Epithelial cell of proximal tubule (primary cell): ENCODE measurements at regions not wholly inside any gene's neighbourhood (a gene's known extent, or its start where the extent isn't known, plus 50 kb on each side); places are given as distances from the start of the nearest gene placed in this dataset.
A peak's percentile ranks its signal among the peaks of the same experiment; 100 is the strongest.

Experiments
- DNase-seq: peaks from one replicate; pipeline ENCODE4 v3.0.0-alpha.2; 2011; ENCODE audit warnings: low read depth
- H3K4me3 ChIP-seq: 2 replicates; pipeline ENCODE4 v1.5.1; 2011; ENCODE audit warnings: low read depth, mild to moderate bottlenecking, low read length
- CTCF ChIP-seq: conservative IDR thresholded peaks from 2 replicates; pipeline ENCODE4 v1.5.1; 2012; ENCODE audit warnings: low read depth, mild to moderate bottlenecking, low read length

GRCh38 chr3:84522893-84523292 lies 435.9 kb upstream of the CADM2 start:
- no peak overlapping the region for H3K4me3 ChIP-seq
- no peak for DNase-seq
- no peak for TF ChIP-seq CTCF

GRCh38 chr3:84536916-84537315 lies 421.9 kb upstream of the CADM2 start:
- no peak for DNase-seq
- H3K4me3 ChIP-seq: no peak overlapping the region
- TF ChIP-seq CTCF: no peak

GRCh38 chr3:84538597-84538996 lies 420.2 kb upstream of the CADM2 start:
- TF ChIP-seq CTCF: no peak
- DNase-seq: no peak
- no peak overlapping the region for H3K4me3 ChIP-seq

GRCh38 chr3:84547207-84547606 lies 411.6 kb upstream of the CADM2 start:
- no peak overlapping the region for H3K4me3 ChIP-seq
- no peak for DNase-seq
- TF ChIP-seq CTCF: no peak

- peak overlapping the region; percentile 37 for H3K4me3 ChIP-seq
- DNase-seq: no peak
- TF ChIP-seq CTCF: peak; percentile 48
These were observed 410.5 kb upstream of the CADM2 start for GRCh38 chr3:84547971-84548970.

GRCh38 chr3:84555629-84556028 lies 403.2 kb upstream of the CADM2 start:
- no peak for TF ChIP-seq CTCF

GRCh38 chr3:84566256-84566655 lies 392.5 kb upstream of the CADM2 start:
- no peak for TF ChIP-seq CTCF
- DNase-seq: no peak
- no peak overlapping the region for H3K4me3 ChIP-seq

More at GRCh38 chr3:84555629-84556028, 403.2 kb upstream of the CADM2 start:
- no peak for DNase-seq
- H3K4me3 ChIP-seq: no peak overlapping the region
